Sigmoid colon (tissue), 4 donors: ENCODE measurements at regions not wholly inside any gene's neighbourhood (a gene's known extent, or its start where the extent isn't known, plus 50 kb on each side); places are given as distances from the start of the nearest gene placed in this dataset.
A peak's percentile ranks its signal among the peaks of the same experiment; 100 is the strongest.

Experiments
- CTCF ChIP-seq, 4 experiments: fragments of 450-650 bp in 3 of 4; fragments of 200-600 bp in 1 of 4; IDR thresholded peaks; one replicate each; pipeline ENCODE4 v1.5.1; 2016 to 2019; ENCODE audit warnings: antibody characterized with exemption in 4 of 4, mild to moderate bottlenecking in 3 of 4, moderate library complexity in 2 of 4
- POLR2A ChIP-seq, 2 donors: fragments of 450-650 bp; IDR thresholded peaks; one replicate each; pipeline ENCODE4 v1.6.1; 2016; ENCODE audit warnings: antibody characterized with exemption in 2 of 2, mild to moderate bottlenecking in 2 of 2, moderate library complexity in 2 of 2
- POLR2AphosphoS5 ChIP-seq, 4 donors: sonication (generic); formaldehyde crosslinking; IDR thresholded peaks; one replicate each; pipeline ENCODE4 v1.6.1; 2017; ENCODE audit warnings: antibody characterized with exemption in 4 of 4

DNA sequence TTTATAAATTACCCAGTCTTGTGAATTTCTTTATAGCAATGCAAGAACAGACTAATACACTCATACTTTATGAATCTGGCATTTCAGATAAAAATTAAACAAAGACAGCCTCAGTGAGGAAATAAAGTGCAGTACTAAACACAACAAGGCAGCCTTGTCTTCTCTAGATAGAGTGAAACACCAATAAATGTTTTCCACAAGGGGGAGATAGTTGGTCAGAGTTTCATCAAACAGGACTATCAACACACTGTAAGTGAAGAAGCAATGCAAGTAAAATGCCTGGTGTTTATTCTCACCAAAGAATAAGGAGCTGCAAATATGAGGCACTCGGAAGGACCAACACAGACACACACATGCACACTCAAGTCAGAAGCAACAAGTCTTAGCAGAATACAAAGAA, 62.8 kb downstream of the FAM9B start:
- TF ChIP-seq CTCF (IDR thresholded peaks at IDR 0.05) (peak in 3 of 4 experiments; percentile 15 to 33 (median 15)), POLR2A (IDR thresholded peaks at IDR 0.05) (no peak), POLR2AphosphoS5 (IDR thresholded peaks at IDR 0.05) (no peak)
